ENCODE measurements at regions not wholly inside any gene's neighbourhood (a gene's known extent, or its start where the extent isn't known, plus 50 kb on each side); places are given as distances from the start of the nearest gene placed in this dataset.
"Not testable (repeated sequence)": the region's sequence is repeated elsewhere in the genome, so short reads cannot be mapped to it uniquely, and the experiment has no call there.

DNA sequence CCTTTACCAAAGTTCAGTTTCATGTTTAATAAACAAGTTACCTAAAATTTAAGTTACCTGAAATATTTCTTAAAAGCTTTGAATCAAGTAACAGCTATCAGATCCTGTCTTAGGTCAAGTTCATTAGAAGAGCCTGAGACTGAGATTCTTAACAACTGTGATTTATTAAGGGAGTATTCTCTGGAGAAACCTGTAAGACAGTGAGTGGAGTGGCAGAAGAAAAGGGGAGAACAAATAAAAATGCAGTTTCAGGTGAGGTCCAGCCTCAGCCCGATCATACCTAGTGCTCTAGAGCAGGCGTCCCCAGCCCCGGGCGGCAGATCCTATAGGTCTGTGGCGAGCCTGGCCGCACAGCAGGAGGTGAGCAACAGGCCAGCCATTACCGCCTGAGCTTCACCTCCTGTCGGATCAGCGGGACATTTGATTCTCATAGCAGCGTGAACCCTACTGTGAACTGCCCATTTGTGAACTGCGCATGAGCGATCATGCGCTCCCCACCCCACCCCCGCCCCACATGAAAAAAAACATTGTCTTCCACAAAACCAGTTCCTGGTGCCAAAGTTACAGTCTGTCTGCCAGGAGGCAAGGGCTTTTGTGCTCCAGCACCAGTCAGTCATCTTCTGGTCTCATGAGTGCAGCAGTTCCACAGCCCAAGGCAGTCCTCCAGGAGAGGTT, 59.2 kb upstream of the ADGRB3 start:
- no peak for DNase-seq

DNA sequence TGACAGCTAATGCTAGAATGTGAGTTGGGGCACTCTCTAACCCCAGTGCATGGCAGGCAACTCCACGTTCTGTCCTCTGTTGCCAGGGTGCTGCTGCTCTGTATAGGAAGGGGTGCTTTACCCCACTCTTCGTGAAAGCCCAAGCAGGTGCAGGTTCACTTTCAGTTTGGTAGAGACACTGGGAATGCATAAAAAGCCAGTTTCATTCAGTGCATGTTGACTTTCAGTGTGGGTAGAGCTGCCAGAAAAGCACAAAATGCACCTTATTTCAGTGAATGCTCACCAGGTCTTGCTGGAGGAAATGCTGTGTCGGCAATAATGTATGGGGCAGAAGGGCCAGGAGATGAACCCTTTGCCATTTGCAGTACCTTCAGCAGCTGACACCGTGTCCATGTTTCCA, 62.1 kb upstream of the ADGRB3 start:
- DNase-seq = no peak

DNA sequence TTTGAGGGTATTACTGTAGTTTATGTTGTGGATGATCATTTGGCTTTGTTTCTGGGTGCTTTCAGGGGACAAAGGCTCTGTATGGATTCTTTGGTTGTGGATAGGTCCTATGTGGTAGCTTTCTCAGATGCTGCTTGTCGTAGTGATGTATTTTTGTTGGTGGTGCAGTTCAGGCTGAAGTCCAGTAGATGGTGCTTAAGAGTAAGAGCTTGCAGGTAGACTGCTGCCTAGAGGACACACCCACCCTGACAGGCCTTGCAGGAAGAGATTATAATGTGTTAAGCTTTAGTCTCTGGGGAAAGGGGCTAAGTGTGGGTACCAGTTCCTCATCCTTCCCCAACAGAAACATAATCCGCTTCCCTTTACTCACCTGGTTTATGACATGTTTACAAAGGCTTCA, 62.6 kb upstream of the ADGRB3 start:
- DNase-seq = no peak

- no peak for DNase-seq
These were observed 75.4 kb upstream of the ADGRB3 start for GRCh38 chr6:68559716-68560115.

DNA sequence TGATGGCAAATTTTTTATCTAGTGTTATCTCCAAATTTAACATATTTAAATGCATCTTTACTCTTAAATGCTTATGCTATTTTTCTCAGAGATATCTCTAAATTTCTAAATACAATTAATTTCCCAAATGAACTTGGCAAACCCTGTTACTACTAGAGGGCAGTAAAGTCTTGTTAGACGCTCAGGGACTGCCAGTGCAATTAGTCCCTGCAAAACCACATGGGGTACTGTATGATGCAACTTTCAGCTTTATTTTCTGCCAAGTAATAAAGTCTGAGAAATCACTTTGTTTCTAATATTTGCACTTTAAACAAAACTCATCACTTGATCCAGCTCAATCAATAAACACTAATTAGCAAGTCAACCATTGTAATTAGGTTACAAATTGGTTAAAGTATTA, 76.0 kb upstream of the ADGRB3 start:
- no peak for DNase-seq

- DNase-seq = no peak
These were observed 88.5 kb upstream of the ADGRB3 start for GRCh38 chr6:68546620-68547019.

DNA sequence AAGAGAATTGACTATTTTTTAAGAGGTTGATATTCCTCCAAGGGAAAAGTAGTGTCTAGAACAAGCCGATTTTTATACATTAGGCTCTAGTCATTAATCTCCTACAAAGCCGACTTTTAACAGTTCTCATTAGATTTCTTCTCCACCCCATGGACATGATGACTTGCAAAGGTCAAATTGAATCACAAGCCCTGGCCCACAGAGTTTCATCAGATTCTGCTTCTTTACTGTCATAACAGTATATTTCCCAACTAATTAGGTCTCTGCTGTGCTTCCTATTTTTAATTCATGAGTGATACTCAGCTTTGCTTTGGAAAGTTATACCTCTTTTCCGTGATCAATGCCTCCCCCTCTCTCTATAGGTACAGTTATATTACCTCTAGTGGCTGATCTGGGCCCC, 90.6 kb upstream of the ADGRB3 start:
- DNase-seq = no peak

GRCh38 chr6:68533339-68533795, 101.7 kb upstream of the ADGRB3 start:
- DNase-seq = no peak

DNA sequence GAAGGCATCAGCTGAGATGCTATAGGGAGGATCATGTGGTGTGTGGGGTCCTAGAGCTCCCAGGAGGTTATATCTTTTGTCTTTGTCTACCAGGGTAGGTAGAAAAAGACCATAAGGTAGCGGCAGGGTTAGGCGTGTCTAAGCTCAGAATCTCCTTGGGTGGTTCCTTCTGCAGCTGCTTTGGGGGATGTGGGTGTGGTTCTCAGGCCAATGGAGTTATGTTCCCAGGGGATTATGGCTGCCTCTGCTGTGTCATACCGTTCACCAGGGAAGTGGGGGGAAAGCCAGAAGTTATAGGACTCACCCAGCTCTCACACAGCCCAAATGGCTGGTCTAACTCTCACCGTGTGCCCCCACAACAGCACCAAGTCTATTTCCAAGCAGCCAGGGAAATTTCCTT, 107.4 kb upstream of the ADGRB3 start:
- DNase-seq = no peak

DNA sequence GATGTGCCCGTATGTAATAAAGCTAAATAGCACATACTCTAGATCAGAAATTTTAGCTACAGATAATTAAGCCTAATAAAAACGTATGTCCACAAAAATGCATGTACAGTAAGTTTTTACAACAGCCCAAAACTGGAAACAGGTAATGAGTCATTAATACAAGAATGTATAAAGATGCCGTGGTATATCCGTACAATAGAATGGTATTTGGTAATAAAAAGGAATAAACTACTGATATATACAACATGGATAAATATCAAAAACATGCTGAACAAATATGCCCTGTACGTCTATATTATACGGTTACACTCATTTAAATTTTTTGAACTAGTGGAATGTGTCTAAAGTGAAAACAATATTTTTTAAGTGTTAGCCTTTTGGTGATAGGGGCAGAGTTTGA, 128.2 kb upstream of the ADGRB3 start:
- DNase-seq = no peak

GRCh38 chr6:68502946-68503345, 132.1 kb upstream of the ADGRB3 start:
- DNase-seq = no peak

DNA sequence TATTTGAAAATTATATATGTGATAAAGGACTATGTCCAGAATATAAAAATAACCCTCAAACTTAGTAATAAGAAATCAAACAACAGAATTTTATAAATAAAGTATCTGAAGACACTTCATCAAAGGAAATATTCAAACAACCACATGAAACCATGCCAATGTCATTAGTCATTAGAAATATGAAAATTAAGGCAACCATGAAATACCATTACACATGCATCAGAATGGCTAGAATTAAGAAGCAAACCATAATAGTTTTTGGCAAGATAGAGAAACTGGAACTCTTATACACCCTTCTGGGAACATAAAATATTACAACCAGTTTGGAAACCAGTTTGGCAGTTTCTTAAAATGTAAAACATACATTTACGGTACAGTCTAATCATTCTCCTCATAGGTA, 137.2 kb upstream of the ADGRB3 start:
- DNase-seq = no peak

DNA sequence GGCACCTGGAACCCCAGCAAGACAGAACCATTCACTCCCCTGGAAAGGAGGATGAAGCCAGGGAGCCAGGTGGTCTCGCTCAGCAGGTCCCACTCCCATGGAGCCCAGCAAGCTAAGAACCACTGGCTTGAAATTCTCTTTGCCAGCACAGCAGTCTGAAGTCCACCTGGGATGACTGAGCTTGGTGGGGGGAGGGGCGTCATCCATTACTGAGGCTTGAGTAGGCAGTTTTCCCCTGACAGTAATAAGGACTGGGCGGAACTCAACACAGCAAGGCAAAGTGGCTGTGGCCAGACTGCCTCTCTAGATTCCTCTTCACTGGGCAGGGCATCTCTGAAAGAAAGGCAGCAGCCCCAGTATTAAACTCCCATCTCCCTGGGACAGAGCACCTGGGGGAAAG, 140.2 kb upstream of the ADGRB3 start:
- DNase-seq = not testable (repeated sequence)

GRCh38 chr6:68476611-68477010, 158.5 kb upstream of the ADGRB3 start:
- DNase-seq = no peak

DNA sequence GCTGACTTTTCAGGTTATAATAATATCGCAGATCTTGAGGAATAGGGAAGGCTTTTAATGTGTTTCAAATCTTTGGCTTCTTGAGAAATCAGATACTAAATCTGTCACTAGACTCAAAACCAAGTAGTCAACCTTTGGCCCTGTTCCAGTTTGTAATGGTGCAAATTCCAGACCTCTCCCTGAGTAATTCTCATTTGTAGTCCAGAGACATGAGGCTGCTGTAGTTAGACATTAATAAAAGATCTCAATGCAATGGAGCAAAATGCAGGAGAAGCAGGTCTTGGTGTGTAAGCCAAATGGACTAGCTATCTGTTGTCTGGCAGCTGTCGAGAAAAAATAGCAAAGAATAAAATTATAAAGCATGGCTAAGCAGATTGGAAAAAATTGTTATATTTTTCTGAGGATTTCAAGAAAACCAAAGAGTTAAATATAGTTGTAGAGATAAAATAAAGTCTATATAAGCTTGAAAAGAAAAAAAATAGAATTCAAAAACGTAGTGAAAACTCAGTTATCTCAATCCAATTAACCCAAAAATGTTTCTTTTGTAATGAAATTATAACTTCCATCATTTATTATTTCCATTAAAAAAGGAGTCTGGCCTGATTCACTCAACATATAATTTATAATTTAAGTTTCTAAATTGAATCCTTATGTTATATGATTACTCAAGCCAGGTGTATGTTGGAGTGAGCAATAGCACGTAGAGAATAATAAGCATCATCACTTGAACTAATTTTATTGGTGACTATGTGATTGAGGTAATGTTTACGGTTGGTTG, 161.5 kb upstream of the ADGRB3 start:
- DNase-seq = no peak

DNA sequence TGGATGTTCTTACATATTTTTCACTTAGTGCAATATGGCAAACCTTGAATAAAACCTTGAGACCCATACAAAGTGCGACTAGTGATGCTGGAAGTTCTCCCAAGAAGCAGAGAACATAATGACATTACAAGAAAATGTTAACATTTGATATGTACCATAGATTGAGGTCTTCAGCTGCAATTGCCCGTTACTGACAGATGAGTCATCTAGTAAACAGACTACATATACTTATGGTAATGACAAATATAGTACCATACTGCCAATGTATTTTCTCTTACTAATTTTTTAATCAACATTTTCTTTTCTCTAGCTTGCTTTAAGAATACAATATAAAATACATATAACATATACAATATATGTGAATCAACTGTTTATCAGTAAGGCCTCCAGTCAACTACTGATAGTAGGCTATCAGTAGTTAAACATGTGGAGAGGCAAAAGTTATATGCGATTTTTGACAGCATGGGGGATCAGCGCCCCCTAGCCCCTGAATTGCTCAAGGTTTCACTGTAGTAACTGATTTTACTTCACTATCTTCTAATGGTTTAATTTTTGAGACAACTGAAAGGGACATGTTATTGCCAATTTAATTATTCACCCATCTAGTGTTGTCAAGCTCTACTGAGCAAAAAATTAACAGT, 166.7 kb upstream of the ADGRB3 start:
- DNase-seq = no peak

DNA sequence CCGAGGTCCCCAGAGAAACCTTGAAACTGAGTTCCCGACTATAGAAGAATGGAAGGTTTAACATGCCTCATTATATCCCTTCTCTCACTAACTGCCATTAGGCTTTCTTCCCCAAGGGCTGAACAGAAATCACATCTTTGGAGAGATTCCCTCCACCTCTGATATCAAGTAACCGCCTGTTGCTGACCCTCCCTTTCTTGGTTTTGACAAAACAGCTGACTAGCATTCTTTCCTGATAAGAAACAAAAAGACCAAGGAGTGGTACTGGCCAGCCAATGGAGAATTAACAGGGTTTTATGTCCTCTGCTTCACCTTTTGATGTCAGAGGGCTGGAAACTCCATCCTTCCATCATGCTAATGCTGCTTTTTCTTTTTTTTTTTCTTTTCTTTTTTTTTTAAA, 176.6 kb upstream of the ADGRB3 start:
- no peak for DNase-seq

GRCh38 chr6:68447112-68447511, 188.0 kb upstream of the ADGRB3 start:
- DNase-seq = no peak

- no peak for DNase-seq
These were observed 189.2 kb upstream of the ADGRB3 start for GRCh38 chr6:68445926-68446325.

GRCh38 chr6:68443704-68444103, 191.4 kb upstream of the ADGRB3 start:
- no peak for DNase-seq

DNA sequence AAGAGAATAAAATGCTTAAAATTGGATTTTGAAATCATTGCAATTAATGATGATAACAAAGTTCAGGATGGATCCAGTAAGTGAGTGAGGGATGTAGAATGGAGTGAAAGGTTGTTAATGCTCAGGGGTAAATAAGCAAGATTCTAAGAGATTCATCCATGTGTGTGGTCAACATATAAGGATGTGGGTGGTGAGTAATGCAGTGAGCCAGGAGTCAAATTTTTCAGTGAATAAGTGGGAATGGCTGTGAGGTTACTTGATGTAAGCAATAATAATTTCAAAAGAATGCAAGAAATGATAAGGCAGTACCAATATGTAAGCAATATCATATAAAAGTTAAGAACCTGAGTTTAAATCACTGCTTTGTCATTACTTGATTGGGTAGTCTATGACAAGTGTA, 207.5 kb upstream of the ADGRB3 start:
- no peak for DNase-seq

GRCh38 chr6:68410021-68410420, 225.1 kb upstream of the ADGRB3 start:
- DNase-seq = no peak

- DNase-seq = no peak
These were observed 234.7 kb upstream of the ADGRB3 start for GRCh38 chr6:68400396-68400795.

DNA sequence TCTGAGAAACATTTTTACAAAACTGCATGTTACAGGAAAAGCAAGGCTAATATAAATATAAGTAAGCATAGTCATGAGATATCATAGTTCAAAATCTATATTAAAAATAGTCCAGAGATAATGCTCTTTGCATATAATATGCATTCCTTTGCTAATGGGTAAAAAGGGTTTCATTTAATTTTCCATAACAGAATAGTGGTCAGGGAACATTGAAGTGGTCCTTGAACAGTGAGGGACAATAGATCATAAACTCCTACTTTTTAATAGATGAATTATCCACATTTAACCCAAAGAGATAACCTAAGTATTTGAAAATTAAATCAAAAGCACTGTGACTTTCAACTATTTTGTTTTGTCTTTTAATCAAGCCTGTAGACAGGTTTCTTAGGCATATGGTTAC, 243.1 kb upstream of the ADGRB3 start:
- DNase-seq = no peak
